B cell (primary cell): ENCODE measurements at regions not wholly inside any gene's neighbourhood (a gene's known extent, or its start where the extent isn't known, plus 50 kb on each side); places are given as distances from the start of the nearest gene placed in this dataset.

Experiments used
- CTCF ChIP-seq: fragments of 200-600 bp; IDR thresholded peaks from one replicate; pipeline ENCODE4 v1.8.0; 2022; ENCODE audit warnings: antibody characterized with exemption, mild to moderate bottlenecking
- EZH2 ChIP-seq: IDR thresholded peaks from 2 replicates; pipeline ENCODE4 v1.6.1; 2012; ENCODE audit warnings: borderline replicate concordance, low read depth, mild to moderate bottlenecking, moderate library complexity, low read length; ENCODE audit not compliant: insufficient read depth, poor library complexity, severe bottlenecking

- TF ChIP-seq CTCF (no peak), EZH2 (no peak)
Measured at GRCh38 chr4:144584428-144584827, 61.5 kb upstream of the HHIP start.
